ENCODE measurements at regions not wholly inside any gene's neighbourhood (a gene's known extent, or its start where the extent isn't known, plus 50 kb on each side); places are given as distances from the start of the nearest gene placed in this dataset.

GRCh38 chr3:111244760-111245159, 173.1 kb downstream of the NECTIN3 start:
- H3K9me3 Mint-ChIP-seq: peaks cover 6 to 10% of the 10 kb centered on the region in 2 donors
- DNase-seq: no peak

DNA sequence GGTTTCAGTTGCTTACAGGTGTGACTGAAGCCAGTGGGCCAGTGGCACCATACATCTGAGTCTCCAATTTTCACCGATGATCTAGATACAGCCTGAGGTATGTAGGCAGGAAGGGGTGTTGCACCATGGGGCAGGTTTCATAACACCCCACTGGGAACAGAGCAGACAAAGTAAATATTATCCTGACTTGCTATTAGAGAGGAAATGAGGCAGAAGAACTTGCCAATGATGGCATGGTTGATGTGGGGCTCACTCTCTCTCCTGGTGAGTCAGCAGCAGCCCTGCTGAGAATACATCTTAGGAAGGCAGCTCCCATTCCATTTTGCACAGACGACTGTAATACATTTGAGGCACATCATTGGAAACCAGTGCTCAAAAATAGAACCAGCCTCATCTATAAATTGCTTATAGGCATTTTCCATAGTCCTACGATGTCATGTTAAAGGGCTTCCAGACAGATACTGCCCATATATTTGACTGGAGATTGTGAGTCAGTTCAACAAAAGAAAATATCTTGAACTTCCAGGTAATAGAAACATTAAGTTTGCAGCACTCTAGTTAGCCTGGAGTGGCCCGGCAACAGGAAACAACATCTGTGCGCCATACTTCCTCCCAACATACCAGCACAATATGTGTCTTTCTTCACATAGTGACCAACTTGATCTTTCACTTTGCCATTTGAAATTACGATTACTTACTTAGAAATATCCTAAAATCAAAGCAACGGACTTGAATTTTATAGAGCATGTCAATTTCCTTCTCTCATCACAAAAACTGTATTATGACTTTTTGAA, 175.5 kb downstream of the NECTIN3 start:
- Mint-ChIP-seq H3K4me1 (no peaks in the 10 kb centered on the region), H3K27ac (no peak overlapping the region), H3K9me3 (peaks cover 6 to 10% of the 10 kb centered on the region in 2 donors), H3K27me3 (peaks cover 0 to 4% of the 10 kb centered on the region in 2 donors), H3K36me3 (peaks cover 0 to 4% of the 10 kb centered on the region in 2 donors), H3K4me3 (no peak overlapping the region)
- DNase-seq (no peak), ATAC-seq (replicated peaks) (no peak)

More at GRCh38 chr3:111244760-111245159, 173.1 kb downstream of the NECTIN3 start:
- Mint-ChIP-seq H3K27me3 (no peaks in the 10 kb centered on the region), H3K27ac (no peak overlapping the region), H3K36me3 (peaks cover 0 to 4% of the 10 kb centered on the region in 2 donors), H3K4me1 (no peaks in the 10 kb centered on the region), H3K4me3 (no peak overlapping the region)
- no peak for ATAC-seq (replicated peaks)

GRCh38 chr3:111248406-111248805, 176.8 kb downstream of the NECTIN3 start:
- Mint-ChIP-seq H3K27me3 (peaks cover 0 to 4% of the 10 kb centered on the region in 2 donors), H3K4me1 (no peaks in the 10 kb centered on the region), H3K27ac (no peak overlapping the region), H3K4me3 (no peak overlapping the region), H3K36me3 (peaks cover 0 to 4% of the 10 kb centered on the region in 2 donors), H3K9me3 (peaks cover 6 to 7% of the 10 kb centered on the region in 2 donors)
- no peak for ATAC-seq (replicated peaks)
- DNase-seq: no peak

DNA sequence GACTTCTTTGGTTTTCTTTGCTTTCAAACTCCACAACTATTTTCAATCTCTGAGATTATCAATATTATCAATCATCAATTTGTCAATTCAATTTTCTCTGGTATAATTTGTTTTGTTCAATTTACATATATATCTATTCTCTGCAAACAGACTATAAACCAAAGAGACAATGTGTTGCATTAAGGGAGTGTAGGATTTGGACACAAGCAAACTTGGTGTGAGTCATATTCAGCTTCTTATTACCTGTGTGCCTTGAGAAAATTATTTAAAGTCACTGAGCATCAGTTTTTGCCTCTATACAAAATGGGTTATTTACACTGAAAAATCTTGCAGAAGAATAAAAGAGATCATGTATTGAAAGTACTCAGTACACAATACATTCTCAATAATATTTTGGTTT, 177.8 kb downstream of the NECTIN3 start:
- DNase-seq: no peak
- Mint-ChIP-seq H3K27ac (no peak overlapping the region), H3K36me3 (no peaks in the 10 kb centered on the region), H3K4me3 (no peak overlapping the region), H3K9me3 (peaks cover 0 to 3% of the 10 kb centered on the region in 2 donors), H3K27me3 (peaks cover 0 to 4% of the 10 kb centered on the region in 2 donors), H3K4me1 (no peaks in the 10 kb centered on the region)
- no peak for ATAC-seq (replicated peaks)

DNA sequence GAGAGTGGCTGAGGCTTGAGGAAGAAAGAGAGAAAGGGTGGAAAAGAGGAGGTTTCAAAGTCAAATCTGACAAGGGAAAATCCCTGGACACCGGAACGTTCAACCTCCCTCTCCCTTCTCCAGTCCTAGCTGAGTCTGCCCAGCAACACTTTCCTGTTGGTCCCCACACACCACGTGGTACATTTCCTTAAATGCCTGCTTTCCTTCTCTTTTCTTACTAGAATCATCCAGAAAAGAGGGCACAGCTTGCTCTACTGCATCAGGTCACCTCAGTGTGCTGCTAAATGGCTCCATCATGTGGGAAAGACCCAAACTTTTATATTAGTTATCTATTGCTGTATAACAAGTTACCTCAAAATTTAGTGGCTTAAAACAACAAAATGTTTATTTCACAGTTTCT, 181.2 kb downstream of the NECTIN3 start:
- peaks cover 0 to 4% of the 10 kb centered on the region in 2 donors for H3K27me3 Mint-ChIP-seq
- no peaks in the 10 kb centered on the region for H3K9me3 Mint-ChIP-seq
- H3K4me1 Mint-ChIP-seq: no peaks in the 10 kb centered on the region
- no peak overlapping the region for H3K4me3 Mint-ChIP-seq
- H3K27ac Mint-ChIP-seq: no peak overlapping the region
- no peak for ATAC-seq (replicated peaks)
- no peaks in the 10 kb centered on the region for H3K36me3 Mint-ChIP-seq
- DNase-seq: no peak

GRCh38 chr3:111253733-111254132, 182.1 kb downstream of the NECTIN3 start:
- no peaks in the 10 kb centered on the region for H3K9me3 Mint-ChIP-seq
- no peak for DNase-seq

DNA sequence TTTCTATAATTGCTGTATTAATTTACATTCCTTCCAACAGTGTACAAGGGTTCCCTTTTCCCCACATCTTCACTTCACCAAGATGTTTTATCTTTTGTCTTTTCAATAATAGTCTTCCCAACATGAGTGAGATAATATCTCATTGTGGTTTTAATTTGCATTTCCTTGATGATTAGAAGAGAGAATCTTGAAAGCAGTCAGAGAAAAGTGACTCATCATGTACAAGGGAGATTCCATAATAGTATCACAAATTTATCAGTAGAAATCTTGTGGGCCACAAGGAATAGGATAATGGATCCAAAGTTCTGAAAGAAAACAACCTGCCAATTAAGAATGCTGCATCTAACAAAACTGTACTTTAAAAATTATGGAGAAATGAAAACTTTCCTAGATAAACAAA, 189.3 kb downstream of the NECTIN3 start:
- H3K4me3 Mint-ChIP-seq: no peak overlapping the region
- H3K9me3 Mint-ChIP-seq: no peaks in the 10 kb centered on the region
- H3K36me3 Mint-ChIP-seq: no peaks in the 10 kb centered on the region
- no peak overlapping the region for H3K27ac Mint-ChIP-seq
- no peaks in the 10 kb centered on the region for H3K4me1 Mint-ChIP-seq
- no peak for DNase-seq
- H3K27me3 Mint-ChIP-seq: peaks cover 0 to 5% of the 10 kb centered on the region in 2 donors
- ATAC-seq (replicated peaks): no peak

More at GRCh38 chr3:111253733-111254132, 182.1 kb downstream of the NECTIN3 start:
- Mint-ChIP-seq H3K4me1 (no peaks in the 10 kb centered on the region), H3K4me3 (no peak overlapping the region), H3K27me3 (peaks cover 0 to 4% of the 10 kb centered on the region in 2 donors), H3K36me3 (no peaks in the 10 kb centered on the region), H3K27ac (no peak overlapping the region)
- no peak for ATAC-seq (replicated peaks)

- no peak for DNase-seq
- H3K4me3 Mint-ChIP-seq: no peak overlapping the region
- no peaks in the 10 kb centered on the region for H3K36me3 Mint-ChIP-seq
- H3K4me1 Mint-ChIP-seq: peaks cover 0 to 7% of the 10 kb centered on the region in 2 donors
- H3K9me3 Mint-ChIP-seq: peaks cover 0 to 4% of the 10 kb centered on the region in 2 donors
- no peak overlapping the region for H3K27ac Mint-ChIP-seq
- ATAC-seq (replicated peaks): no peak
- no peaks in the 10 kb centered on the region for H3K27me3 Mint-ChIP-seq
Observed at GRCh38 chr3:111269777-111270176, 198.2 kb downstream of the NECTIN3 start.

DNA sequence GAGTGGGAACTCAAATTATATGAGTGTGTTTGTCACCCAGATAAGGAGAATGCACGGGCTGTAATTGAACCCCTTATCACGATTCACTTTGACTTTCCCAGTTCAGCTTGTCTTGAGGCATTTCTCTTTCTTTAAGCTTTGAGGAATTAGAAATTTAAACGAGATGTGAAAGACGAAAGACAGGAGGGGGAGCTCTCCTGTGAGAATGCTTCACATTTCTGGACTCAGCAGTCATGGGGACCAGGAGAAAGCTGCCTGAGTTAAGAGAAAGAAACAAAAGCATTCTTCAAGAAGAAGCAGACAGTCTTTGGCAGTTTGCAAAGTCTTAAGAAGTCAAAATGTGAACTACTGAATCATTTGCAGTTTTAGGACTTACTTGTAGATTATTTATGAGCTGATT, 205.6 kb downstream of the NECTIN3 start:
- Mint-ChIP-seq H3K36me3 (no peaks in the 10 kb centered on the region), H3K4me3 (no peak overlapping the region), H3K4me1 (peaks cover 0 to 18% of the 10 kb centered on the region in 2 donors), H3K27ac (no peak overlapping the region), H3K9me3 (no peaks in the 10 kb centered on the region), H3K27me3 (no peaks in the 10 kb centered on the region)
- no peak for ATAC-seq (replicated peaks)
- no peak for DNase-seq

- Mint-ChIP-seq H3K4me3 (no peak overlapping the region), H3K36me3 (no peaks in the 10 kb centered on the region), H3K27me3 (no peaks in the 10 kb centered on the region), H3K9me3 (no peaks in the 10 kb centered on the region), H3K4me1 (peaks cover 0 to 18% of the 10 kb centered on the region in 2 donors), H3K27ac (no peak overlapping the region)
- ATAC-seq (replicated peaks) (no peak), DNase-seq (no peak)
Observed at GRCh38 chr3:111278959-111279358, 207.3 kb downstream of the NECTIN3 start.

DNA sequence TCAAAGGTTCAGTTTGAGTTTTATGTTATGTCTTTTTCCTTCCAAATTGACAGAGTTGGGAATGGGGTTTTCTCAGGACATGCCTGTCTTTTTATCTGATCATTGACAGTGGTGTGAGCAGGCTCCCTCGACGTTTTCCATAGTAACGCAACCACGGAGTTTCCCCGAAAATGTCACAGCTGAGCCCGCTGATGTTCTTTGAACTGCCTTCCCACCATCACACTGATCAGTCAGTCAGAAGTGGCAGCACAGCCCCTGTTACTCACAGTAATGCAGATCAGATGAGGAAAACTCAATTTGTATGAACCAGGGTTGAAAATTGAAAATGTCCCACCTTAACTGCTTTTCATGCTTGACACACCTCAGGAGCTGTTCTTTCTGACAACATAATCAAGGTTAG, 210.4 kb downstream of the NECTIN3 start:
- Mint-ChIP-seq H3K36me3 (no peaks in the 10 kb centered on the region), H3K9me3 (no peaks in the 10 kb centered on the region), H3K27me3 (no peaks in the 10 kb centered on the region), H3K27ac (no peak overlapping the region), H3K4me1 (peaks cover 0 to 8% of the 10 kb centered on the region in 2 donors), H3K4me3 (no peak overlapping the region)
- DNase-seq: no peak
- no peak for ATAC-seq (replicated peaks)

GRCh38 chr3:111283165-111283564, 211.5 kb downstream of the NECTIN3 start:
- no peak overlapping the region for H3K27ac Mint-ChIP-seq
- ATAC-seq (replicated peaks): no peak
- no peak for DNase-seq
- no peak overlapping the region for H3K4me3 Mint-ChIP-seq
- no peaks in the 10 kb centered on the region for H3K36me3 Mint-ChIP-seq
- no peaks in the 10 kb centered on the region for H3K9me3 Mint-ChIP-seq
- no peaks in the 10 kb centered on the region for H3K4me1 Mint-ChIP-seq
- H3K27me3 Mint-ChIP-seq: no peaks in the 10 kb centered on the region

GRCh38 chr3:111284503-111285183, 213.0 kb downstream of the NECTIN3 start:
- Mint-ChIP-seq H3K36me3 (no peaks in the 10 kb centered on the region), H3K4me1 (no peaks in the 10 kb centered on the region), H3K27ac (no peak overlapping the region), H3K9me3 (peaks cover 0 to 2% of the 10 kb centered on the region in 2 donors), H3K4me3 (no peak overlapping the region), H3K27me3 (no peaks in the 10 kb centered on the region)
- DNase-seq: no peak
- ATAC-seq (replicated peaks): no peak

- DNase-seq: no peak
- no peak for ATAC-seq (replicated peaks)
- no peaks in the 10 kb centered on the region for H3K27me3 Mint-ChIP-seq
- H3K4me1 Mint-ChIP-seq: no peaks in the 10 kb centered on the region
- H3K27ac Mint-ChIP-seq: no peak overlapping the region
- no peaks in the 10 kb centered on the region for H3K36me3 Mint-ChIP-seq
- peaks cover 0 to 2% of the 10 kb centered on the region in 2 donors for H3K9me3 Mint-ChIP-seq
- no peak overlapping the region for H3K4me3 Mint-ChIP-seq
Observed at GRCh38 chr3:111285184-111285538, 213.5 kb downstream of the NECTIN3 start.

DNA sequence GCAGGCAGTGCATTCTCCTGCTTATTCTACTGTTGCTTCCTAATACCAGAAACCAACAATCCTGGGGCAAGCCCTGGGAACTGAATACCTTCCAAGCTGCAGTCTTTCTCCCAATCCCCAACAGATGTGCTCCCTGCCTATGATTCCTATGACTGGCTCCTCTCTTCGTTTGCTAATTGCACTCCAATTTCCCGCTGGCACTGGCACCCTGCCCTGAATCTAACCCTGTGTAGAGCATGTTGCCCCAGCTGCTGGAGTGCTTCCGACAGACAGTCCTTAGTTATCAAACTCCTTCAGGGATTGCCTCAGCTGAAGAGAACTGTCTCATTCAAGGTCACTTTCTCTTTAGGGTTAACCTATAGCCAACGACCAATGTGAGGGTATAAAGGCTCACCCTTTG, 214.1 kb downstream of the NECTIN3 start:
- no peaks in the 10 kb centered on the region for H3K27me3 Mint-ChIP-seq

More for the DNA sequence above, 214.1 kb downstream of the NECTIN3 start:
- H3K9me3 Mint-ChIP-seq: peaks cover 0 to 2% of the 10 kb centered on the region in 2 donors
- no peak for DNase-seq
- no peak overlapping the region for H3K4me3 Mint-ChIP-seq
- H3K4me1 Mint-ChIP-seq: no peaks in the 10 kb centered on the region
- no peak overlapping the region for H3K27ac Mint-ChIP-seq
- ATAC-seq (replicated peaks): no peak
- no peaks in the 10 kb centered on the region for H3K36me3 Mint-ChIP-seq

Measured in stimulated activated naive B cell treated with anti-CD40 and anti-IgM and Interleukin-4, amounts not matched to agents 10 μg/mL and 1 μg/mL and 100 μg/mL, for 72 hours (primary cell).